COR-L47 (cell line): ENCODE measurements at regions not wholly inside any gene's neighbourhood (a gene's known extent, or its start where the extent isn't known, plus 50 kb on each side); places are given as distances from the start of the nearest gene placed in this dataset.
A peak's percentile ranks its signal among the peaks of the same experiment; 100 is the strongest.

Experiments used
- DNase-seq: peaks from one replicate; lab custom pipeline; 2025; lab: John Stamatoyannopoulos, UW

DNA sequence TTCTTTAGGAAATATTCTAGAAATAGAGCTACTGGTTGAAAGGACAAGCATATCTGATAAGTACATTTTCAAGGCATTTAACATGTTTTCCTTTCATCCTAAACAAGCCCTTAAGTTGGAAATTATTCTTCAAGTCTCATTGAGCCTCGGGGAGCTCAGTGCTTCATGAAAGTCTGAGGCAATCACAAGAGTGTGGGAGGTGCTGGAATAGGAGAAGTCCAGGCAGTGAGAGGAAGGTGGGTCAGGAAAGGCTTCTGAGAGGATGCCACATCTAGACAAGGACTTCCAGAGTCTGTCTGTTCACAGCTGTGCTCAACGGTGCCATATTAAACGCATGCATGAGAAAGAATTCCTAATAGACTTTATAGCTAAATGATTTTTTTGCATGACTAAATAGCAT, 69.8 kb downstream of the CD83 start:
- no peak for DNase-seq

DNA sequence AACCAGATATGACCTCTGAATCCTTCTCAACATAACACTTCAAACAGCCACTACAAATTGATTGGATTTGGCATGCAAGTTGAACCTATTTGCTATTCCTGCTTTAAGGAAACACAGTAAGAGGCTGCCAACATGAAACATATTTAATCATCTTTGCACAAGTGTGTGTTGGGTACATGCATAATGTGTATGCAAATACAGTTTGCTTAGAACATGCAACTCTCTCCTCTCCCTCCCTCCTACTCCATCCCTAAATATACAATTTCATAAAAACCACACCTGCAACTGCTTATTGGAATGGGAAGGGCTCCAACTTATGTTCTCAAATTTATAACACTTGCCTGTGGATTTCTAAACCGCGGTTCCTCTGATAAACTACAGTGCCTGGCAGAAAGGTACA, 71.5 kb downstream of the CD83 start:
- DNase-seq, result no peak

DNA sequence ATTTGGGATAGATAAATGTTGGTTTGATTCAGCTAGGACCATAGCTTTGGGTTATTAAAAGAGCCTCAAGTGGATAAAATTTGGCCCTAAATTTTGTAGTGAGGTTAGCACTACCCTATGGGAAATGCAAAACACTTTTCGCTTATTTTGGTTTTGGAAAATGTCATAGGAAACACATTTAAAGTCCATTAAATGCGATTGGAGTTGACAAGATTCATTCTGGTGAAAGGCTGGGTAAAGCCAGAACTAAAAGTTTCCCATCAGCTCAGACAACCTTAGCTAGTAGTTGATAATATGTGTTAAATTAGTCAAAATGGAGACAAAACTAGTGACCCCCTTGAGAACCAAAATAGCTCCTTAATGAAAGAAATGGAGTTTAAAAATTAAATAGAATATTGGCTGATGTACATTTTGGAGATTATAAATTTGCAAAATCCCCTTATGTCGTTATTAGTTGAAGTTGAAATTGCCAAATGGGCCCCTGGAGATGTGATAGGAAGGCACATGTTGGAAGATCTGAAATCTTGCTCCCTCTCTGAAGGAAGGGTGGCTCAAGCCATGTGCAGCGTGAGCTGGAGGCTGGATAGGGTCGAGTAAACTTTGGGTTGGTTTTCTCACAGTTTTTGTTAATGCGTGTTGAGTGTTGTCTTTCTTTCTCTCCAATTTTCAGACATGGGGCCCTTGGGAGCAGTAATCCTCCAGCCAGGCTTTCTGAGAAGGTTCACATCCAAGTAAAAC, 72.8 kb downstream of the CD83 start:
- DNase-seq, result no peak

DNA sequence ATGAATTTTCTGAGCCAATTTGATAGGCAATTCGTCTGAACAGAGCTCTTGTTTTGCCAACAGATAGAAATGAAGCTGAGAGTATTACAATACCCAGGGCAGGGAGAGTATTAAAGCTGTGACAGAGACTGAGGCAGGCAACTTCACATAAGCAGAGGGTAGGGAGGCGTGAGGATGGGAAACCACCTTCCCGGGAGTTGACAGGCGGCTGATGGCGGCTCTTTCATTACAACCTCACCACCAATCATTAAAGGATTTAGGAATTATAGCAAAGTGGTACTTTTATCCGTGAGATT, 73.3 kb downstream of the CD83 start:
- DNase-seq, result no peak

DNA sequence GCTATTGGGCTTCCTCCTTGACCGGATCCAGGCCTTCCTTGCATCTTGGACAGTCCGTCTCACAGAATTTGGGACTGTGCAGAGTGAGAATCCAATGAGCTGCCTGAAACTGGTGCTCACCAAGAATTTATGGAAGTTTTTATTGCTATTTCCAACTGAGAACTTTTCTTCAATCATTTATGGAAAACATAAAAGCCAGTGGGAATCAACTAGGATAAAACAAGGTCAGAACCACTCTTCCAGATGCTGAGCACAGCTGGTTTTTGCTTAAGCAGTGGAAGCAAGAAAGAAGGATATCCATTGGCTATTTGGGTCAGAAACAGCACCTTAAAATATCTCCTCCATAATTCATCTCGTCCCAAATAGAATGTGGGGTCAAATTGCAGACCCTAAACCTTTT, 74.2 kb downstream of the CD83 start:
- no peak for DNase-seq

DNA sequence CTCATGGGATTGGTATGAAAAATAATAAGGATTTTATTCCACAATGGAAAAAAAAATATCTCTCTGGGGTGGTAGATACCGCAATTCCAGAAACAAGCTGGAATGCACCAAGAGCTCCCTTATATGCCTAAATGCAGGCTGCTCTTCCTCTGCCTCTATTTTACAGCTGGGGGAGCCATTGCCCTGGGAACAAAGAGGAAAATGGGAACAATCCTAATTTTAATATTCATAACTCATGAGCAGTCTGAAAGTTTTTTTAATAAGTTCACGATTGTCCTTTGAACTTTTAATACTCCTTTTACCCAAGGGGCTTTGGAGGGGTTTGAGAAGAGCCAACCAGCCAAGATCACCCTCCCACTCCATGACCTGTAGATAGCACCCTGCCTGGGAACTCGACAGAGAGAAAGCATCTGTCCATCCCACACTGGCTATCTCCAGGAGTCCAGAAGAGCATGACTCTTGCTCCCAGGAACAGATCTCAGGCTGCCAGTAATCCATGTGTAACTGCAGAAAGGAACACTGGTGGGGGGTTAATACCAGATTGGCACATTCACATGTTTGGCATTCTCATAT, 74.7 kb downstream of the CD83 start:
- no peak for DNase-seq

DNA sequence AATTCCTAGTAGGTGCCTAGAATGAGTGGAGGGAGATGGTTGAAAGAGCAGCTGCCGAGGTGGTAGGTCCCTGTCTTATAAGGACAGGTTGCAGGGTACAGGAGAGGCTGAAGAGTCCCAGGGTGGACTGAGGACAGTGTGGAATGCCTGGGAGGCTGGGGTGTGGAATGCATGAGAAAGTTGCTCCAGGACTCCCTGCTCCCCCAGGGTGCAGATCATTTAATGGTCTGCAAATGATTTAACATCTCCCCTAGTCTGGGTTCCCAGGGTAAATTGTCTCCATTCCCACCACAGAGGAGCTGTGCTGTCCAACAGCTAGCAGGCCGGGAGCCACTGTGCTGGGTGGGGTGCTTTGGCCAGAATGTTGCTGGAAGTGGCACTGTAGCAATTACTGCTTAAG, 76.0 kb downstream of the CD83 start:
- no peak for DNase-seq

DNA sequence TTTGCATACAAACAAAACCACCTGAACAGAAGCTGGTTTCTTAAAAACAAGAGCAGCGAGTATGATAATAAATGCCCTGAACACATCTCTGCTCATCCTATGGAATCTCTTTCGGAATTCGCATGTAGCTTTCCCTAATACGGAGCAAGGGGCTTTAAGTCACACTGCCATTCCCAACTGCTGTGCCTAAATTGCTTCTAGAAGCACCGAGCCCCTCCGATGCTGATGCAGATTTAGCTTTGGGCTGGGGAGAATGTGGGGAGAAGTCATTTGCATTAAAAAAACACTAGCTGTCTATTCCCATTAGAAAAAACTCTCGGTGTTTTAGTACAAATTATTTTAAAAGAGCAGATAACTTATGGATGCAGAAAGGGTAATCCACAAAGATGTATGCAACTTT, 76.9 kb downstream of the CD83 start:
- DNase-seq, result no peak

DNA sequence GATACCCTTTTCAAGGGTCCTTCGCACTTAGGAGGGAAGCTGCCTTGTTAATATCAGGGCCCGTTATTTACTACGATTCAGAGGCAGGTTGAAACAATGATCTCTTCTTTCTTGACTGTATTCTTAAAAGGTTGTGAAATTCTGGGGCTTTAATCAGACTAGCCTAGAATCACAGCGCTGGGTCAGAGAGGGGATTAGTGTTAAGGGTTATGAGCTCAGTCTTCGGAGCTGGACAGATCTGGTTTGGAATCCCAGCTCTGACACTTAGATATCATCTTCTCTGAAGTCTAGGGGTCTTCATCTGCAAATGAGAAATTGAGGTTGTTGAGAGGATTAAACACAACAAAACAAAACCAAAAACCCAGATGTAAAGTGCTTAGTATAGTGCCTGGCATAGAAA, 77.4 kb downstream of the CD83 start:
- DNase-seq, result no peak

DNA sequence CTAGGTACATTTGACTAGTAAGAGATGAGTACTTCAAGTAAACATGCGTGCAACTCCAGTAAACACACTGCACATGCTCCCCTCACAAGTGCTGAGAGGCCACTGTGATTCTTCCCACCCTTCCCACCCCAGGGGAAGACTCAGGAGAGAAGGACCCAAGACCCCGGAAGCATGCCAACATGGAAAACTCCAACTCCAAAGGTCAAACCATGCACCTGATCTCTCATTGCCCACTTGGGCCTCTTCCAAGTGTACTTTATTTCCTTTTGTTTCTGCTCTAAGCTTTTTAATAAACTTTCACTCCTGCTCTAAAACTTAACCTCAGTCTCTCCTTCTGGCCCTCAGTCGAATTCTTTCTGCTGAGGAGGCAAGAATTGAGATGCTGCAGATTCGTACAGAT, 78.5 kb downstream of the CD83 start:
- DNase-seq, result no peak

DNA sequence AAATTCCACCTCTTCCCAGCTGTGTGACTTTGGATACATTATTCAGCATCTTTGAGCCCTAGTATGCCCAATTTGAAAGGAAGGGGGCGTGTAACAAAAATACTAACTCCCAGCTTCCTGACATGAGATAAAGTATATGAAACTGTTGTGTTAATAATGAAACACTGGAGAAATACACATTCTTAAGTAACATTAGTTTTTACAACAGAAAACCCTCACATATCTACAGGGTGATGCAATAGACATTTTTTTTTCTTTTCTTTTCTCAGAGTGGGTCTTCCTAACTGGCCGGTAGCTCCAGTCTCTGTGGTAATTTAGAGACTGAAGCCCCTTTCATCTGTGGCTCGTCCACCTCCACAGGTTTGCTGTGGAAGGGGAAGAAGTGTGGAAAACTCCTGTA, 79.5 kb downstream of the CD83 start:
- no peak for DNase-seq

DNA sequence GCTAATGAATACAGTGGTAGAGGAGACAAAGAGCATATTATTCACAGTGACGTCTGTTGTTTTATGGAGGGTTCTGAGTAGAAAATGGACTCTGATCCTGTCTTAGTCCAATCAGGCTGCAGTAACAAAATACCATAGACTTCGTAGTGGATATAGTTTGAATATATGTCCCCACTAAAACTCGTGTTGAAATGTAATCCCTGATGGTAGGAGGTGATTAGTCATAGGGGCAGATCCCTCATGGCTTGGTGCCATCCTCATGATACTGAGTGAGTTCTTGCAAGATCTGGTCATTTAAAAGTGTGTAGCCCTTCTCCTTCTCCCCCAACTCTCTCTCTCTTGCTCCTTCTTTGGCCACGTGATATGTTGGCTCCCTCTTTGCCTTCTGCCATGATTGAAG, 82.5 kb downstream of the CD83 start:
- no peak for DNase-seq

DNA sequence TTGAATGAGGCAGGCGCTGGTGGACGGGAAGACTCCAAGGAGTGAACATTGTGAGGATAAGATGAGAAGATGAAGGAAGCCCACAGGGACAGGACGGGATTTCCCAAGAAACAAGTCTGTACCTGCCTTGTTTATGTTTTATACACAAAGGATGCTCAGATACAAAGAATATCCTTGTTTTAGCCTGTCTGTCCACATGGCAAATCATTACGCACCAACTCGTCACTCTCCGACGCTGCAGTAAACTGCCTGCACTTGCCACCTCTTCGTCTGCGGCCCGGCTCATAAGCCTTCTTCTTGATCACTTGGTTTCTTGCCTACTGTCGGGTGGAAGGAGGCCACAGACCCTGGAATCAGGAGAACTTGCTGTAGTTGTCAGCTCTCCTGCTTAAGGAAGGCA, 85.4 kb downstream of the CD83 start:
- no peak for DNase-seq

DNA sequence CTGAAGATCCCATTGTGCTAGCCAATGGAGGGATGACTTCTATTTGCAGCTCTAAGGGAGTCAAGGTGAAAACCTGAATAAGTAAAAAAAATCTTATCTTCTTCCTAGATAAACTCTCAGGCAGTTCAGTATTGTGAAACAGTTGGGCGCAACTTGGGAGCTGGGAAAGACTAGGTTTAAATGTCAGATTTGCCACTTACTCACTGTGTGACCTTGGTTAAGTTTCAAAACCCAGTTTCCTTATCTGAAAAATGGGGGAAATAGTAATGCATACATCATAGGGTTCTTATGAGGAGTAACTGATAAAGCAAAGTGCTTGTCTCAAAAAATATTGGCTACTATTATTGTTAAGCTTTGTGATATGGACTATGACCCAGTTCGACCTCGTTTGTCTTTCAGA, 88.8 kb downstream of the CD83 start:
- DNase-seq, result no peak

DNA sequence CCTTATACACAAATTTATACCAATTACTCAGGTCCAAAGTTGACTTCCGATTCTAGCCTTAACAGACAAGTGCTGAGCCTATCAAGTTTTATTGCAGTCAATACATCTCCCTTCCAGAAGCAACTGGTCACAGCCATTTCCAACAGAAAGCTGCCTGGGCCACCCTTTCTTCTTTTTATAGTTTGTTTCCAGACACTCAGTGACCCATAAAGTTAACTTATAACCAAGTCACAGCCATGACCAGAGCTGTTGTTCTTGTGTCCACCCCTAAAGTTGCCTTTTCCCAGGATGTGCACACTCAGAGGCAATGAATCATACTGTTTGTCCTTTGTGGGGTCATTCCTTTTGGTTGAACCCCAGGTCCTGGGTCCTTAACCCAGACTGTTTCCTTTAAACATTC, 89.9 kb downstream of the CD83 start:
- no peak for DNase-seq

DNA sequence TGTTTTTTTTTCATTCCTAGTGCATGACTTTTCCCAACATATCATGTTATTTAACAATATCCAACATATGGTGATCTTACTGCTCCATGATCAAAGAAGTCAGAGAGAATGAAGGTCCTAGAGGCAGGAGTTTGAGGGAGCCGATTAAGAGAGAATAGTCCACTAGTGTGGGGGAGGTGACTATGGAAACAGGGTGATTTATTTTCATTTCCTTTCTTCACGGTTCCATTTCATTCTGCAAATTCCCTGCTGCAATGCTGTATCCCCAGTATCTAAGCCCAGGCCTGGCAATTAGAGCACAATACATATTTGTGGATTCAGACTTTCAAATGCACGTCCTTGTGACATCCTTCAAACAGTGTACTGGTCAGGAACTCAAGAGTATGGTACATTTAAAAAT, 91.4 kb downstream of the CD83 start:
- DNase-seq, result no peak

DNA sequence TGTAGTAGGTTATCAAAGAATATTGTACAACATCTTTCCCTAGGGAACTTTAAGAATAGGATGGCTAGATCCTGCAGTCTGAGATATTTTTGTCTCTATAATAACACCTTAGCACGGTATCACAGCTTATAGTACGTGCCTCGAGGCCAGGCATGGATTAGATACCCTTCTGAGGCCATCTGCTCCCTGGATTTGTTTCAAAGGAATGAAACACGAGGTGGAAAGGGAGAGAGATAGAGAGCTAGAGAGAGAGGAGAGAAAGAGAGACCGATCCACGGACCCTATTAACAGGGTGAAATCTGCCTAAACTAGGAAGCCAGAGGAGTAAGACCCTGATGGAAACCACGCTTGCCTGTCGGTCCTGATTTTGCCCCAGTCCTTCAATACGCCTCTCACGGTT, 92.5 kb downstream of the CD83 start:
- no peak for DNase-seq

DNA sequence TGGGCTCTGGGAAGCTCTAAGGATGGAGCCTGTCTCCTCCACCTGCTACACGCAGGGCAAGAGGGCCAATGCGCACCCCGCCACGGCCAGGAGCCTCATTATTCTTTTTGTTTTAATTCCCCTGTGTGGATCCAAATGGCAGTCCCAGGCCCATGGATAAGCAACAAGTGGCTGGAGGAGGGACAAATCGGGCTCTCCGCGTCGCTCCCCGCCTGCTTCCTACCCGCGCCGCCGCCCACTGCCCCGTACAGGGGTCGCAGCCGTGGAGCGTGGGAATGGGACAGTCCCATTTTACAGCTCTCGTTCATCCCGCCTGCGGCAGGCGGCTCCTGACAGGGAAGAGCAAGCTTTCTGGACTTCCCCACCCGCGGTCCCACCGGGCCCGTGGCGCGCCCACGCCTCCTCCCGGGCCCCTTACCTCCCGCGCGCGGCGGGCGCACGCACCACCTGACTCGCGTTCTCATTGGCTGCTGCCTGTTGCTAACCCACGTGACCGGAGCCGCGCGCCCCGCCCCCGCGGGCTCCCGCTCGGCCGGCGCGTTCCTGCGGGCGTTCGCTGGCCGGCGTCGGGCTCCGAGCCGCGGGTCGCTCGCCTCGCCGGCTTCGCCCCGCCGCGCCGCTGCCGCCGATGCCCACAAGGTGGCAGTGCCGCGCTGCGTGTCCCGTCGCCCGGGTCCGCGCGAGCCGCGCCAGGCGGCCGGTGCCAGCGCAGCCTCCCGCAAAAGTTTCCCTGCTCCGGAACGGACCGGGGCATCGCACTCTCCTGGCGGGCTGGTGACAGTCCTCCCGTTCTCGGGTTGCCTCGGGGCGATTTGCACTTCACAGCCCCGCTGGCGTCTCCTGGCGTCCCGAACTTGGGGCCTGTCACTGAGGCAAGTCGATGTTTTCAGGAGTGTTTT, 93.3 kb downstream of the CD83 start:
- peak; percentile 84 for DNase-seq

DNA sequence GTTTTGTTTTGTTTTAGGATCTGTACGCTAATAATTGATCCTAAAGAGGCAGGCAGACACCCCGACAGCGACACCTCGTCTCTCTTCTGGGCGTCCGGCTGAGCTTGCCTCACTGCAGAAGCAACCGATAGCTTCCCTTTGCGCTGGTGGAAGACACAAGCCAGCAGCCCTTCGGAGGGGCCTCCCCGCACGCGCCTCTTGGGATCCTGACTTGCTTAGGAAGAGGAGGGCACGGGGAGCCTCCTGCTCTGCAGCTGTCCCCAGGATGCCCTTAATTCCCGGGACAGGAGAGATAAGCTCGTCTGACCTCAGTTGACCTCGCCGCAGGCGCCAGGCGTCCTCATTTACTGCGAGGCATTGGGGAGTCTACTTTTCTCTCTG, 94.0 kb downstream of the CD83 start:
- no peak for DNase-seq

DNA sequence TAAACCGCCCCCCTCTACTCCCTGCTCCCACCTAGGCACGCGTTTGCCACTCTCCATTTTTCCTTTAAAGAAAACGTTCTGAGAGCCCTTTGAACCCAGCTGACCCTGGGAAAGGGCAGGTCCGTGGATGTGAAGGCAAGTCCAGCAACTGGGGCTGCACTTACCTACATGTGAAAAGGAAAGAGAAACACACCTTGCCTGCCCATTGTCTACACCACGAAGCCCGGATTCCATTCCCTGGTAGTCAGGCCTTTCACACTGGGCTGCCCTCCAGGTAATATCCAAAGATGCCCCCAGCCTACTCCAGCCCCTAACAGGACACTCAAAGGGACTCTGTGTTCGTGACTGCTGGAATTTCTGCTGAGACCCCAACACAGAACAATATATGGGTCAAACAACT, 94.4 kb downstream of the CD83 start:
- no peak for DNase-seq

DNA sequence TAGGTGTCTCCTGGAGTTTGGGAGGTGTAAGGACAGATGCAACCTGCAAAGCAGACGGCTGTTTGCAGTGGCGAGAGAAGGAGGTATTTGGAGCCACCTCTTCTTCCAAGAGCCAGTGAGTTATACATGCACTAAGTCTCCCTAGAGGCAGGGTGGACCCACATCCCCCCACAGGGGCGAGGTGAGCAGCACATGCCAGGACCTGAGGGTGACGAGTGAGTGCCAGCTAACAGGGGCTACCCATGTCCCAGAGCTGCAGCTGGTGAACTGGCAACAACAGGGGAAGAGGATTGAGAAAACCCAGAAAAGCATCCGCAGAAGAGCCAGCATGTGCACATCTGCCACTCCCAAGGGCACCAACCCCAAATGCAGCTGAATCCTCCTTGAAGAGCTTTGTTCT, 95.1 kb downstream of the CD83 start:
- no peak for DNase-seq

DNA sequence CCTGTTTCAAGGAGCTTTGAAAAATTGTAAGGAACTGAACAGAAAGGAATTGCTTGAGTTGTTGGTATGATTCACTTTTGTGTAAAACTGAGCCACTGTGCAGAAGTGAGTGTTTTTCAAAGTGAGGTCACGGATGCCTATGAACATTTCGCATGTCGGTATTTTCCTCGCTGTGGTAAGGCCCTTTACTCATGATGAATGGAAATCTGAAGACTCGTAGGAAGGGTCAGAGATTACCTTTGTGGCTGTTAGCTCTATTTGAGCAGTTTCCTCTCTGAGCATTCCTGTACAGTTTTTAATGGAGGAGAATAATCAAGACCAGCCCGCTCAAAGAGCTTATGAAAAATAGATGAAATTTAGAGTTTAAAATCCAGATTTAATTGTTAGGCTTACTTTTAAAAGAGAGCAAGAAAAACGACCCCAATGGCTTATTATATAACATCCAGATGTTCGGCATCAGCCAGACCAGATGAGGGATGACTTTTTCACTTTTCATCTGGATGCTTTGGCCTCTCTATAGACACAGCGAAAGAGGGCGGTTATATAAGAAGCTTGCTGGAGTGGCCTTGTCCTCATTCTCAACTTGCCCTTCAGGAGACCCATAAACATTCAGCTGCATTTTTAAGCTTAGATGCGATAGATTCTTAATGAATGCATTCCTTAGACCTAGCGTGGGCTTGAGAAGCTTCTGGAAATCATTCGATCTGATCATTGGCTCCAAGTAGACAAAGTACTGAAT, 99.5 kb downstream of the CD83 start:
- no peak for DNase-seq
